GM19025 (cell line): ENCODE measurements at regions not wholly inside any gene's neighbourhood (a gene's known extent, or its start where the extent isn't known, plus 50 kb on each side); places are given as distances from the start of the nearest gene placed in this dataset.
"Not testable (repeated sequence)": the region's sequence is repeated elsewhere in the genome, so short reads cannot be mapped to it uniquely, and the experiment has no call there.

Experiments used
- ATAC-seq: cut with Tn5 transposase; IDR thresholded peaks from one replicate; pipeline ENCODE4 v1.9.1; 2021; ENCODE audit warnings: mild to moderate bottlenecking, low read depth, moderate library complexity; ENCODE audit not compliant: unreplicated experiment

DNA sequence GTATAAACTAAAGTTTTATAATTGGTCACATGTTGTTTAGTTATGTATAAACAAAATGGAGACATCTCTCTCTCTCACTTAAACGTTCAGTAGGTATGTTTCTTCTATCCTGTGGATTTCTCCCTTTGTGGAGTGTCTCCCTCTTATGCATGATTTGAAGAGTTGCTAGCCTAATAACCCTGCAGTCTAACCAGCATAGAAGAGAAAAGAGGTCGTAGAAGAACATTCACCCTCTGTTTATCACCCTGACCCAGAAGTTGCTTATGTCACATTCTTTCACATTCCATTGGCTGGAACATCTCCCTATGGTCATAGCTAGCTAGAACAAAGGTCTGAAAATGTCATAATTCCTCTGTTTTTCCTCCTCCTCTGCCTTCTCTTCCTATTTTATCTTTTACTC lies 176.8 kb upstream of the PCDH20 start:
- no peak for ATAC-seq

DNA sequence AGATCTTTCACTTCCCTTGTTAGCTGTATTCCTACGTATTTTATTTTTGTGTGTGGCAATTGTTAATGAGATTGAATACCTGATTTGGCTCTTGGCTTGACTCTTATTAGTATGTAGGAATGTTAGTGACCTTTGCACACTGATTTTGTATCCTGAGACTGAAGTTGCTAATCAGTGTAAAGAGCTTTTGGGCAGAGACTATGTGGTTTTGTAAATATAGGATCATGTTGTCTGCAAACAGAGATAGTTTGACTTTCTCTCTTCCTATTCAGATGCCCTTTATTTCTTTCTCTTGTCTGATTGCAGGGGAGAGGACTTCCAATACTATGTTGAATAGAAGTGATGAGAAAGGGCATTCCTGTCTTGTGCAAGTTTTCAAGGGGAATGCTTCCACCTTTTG lies 160.3 kb upstream of the PCDH20 start:
- no peak for ATAC-seq

DNA sequence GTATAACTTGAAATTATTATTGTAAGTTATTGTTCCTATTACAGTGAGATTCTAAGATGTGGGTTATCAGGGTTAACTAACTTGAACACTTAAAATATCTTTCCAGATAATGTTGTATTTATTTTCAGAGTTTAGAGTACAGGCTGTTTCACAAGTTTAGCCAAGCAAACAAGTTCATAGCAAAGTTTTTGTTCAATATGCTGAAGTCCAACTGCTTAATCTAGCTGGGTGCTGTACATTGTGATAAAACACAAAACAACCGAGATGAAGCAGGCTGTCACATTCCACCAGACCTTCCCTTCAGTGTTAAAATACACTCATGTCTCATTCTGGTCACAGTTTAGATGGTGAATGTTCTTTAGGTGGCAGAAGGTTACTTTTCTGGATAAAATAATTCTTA lies 148.0 kb upstream of the PCDH20 start:
- ATAC-seq = no peak

DNA sequence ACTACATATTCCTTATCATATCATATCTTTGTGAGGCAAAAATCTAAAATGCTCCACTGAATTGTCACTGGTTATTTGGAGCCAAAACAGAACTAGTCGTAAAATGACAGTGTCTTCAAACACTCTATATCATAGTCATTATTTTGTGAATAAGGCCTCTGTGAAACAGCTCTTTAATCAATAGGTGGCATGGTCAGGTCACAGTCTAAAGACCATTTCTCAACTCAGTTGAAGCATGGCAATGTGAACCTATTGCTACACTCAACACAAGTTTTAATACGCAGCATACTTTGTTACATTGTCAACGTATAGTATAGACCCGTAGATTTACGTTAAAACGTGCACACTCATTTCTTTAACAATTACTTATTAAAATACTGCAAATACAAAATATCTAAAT lies 131.3 kb upstream of the PCDH20 start:
- ATAC-seq = no peak

- no peak for ATAC-seq
Measured at GRCh38 chr13:61546413-61546812, 130.8 kb upstream of the PCDH20 start.

DNA sequence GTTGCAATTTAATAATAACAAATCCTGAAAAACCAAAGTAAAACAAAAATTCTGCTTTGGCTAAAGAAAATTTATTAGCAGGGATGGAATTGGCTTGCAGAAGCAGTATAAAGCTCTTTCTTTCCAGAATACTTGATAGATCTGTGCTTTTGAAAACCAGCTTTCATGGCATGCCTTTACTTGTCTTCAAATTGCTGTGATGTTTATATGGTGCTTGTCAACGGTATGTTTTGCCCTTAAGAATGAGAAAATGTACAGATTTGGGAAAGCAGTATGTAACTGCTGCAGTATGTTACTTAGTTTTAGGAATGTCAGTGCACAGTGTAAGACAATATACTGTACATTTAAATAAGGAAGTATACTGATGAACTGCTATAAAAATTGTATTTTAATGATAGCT lies 120.8 kb upstream of the PCDH20 start:
- ATAC-seq = no peak

GRCh38 chr13:61531383-61532065 lies 115.9 kb upstream of the PCDH20 start:
- ATAC-seq = no peak

DNA sequence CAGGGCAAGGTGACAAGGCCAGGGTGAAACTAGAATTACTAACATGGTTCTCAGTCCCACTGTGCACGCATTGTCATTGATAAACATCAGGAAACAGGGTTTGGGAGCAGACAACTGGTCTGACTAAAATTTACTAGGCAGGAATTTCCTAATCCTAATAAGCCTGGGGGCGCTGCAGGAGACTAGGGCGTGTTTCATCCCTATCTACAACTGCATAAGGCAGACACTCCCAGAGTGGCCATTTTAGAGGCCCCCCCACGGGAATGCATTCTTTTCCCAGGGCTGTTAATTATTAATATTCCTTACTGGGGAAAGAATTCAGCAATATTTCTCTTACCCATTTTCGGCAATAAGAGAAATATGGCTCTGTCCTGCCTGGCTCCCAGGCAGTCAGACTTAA lies 103.6 kb upstream of the PCDH20 start:
- not testable (repeated sequence) for ATAC-seq

DNA sequence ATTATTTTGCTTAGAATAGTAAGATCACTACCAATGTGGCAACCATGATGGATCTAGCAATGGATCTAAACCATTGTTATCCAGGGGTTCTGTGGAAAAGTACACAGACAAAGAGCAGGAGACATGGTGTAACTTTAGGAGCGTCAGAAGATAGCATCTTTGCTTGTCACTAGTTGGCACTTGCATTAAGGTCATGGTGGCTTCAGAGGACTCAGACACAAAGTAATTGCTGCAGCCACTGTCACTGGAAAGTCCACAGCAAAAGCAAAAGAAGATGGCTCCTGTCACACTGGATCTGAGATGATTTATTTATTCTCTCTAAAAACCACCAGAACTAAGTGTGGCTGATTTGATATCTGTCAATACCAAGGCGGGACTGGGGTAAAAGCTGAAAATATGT lies 93.3 kb upstream of the PCDH20 start:
- no peak for ATAC-seq

DNA sequence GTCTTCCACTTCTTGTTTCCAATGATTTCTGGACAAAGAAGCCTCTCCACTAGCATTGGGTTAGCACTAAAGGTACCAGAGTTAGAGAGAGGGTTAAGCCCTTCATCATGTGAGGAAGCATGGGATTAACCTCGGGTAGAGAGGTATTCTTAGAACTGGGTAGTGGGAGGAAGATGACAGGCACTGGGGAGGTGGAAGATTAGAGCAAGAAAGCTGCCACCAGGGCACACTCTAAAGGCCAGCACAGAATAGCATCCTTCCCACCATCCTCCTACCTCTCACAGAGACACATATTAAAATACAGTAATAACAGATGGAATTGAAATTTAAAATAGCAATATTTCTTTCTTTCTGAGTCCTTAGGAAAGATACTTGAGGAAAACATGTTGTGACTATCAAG lies 84.5 kb upstream of the PCDH20 start:
- no peak for ATAC-seq

GRCh38 chr13:61495648-61496047 lies 80.0 kb upstream of the PCDH20 start:
- ATAC-seq = no peak

- ATAC-seq = not testable (repeated sequence)
Measured at GRCh38 chr13:61493556-61493955, 77.9 kb upstream of the PCDH20 start.

GRCh38 chr13:61486496-61486895 lies 70.8 kb upstream of the PCDH20 start:
- no peak for ATAC-seq

GRCh38 chr13:61485128-61485765 lies 69.6 kb upstream of the PCDH20 start:
- ATAC-seq = no peak

GRCh38 chr13:61477619-61478018 lies 62.0 kb upstream of the PCDH20 start:
- no peak for ATAC-seq

DNA sequence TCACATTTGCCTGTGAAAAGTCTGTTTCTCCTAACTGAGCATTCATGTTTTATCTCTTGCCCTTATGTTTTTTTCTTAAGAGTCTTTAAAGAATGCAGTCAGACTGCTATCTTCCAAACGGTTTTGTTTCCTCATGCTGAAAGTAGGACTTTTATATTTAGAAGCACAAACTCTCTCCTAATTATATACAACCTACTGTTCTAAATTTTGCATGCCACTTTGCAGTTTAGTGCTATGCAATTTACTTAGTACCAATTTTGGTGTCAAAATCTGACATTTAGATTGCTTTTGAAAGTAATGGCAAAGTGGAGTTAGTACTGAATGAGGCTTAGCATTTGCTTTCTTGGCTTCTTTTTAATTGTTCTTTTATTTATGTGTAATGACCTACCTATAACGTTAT lies 55.1 kb upstream of the PCDH20 start:
- ATAC-seq = no peak

DNA sequence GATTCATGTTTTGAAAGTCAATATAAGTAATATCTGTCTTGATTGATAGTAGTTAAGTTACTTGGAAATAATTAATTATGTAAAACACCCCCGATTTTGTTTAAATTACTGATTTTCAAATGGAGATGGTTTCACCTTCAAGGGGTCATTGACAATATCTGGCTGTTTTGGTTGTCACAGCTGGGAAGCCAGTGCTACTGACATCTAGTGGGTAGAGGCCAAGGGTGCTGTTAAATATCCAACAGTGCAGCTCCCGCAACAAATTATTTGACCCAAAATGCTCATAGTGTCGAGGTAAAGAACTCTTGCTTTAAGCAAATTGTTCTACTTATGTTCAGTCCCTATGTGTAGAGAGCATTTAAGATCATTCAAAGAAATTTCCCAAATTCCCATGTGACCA lies 50.6 kb upstream of the PCDH20 start:
- no peak for ATAC-seq
